VCaP (cell line): ENCODE measurements at regions not wholly inside any gene's neighbourhood (a gene's known extent, or its start where the extent isn't known, plus 50 kb on each side); places are given as distances from the start of the nearest gene placed in this dataset.

Experiments used
- H3K27ac ChIP-seq: fragments of 450-650 bp; 2 replicates; pipeline ENCODE4 v1.5.1; 2017
- CTCF ChIP-seq: fragments of 450-650 bp; conservative IDR thresholded peaks from 2 replicates; pipeline ENCODE4 v1.5.1; 2017; ENCODE audit warnings: mild to moderate bottlenecking, moderate library complexity

GRCh38 chr15:38859574-38859973 lies 295.0 kb upstream of the RASGRP1 start:
- TF ChIP-seq CTCF, result no peak
- H3K27ac ChIP-seq, result no peak overlapping the region

- no peak for TF ChIP-seq CTCF
- no peak overlapping the region for H3K27ac ChIP-seq
These were observed 295.6 kb upstream of the RASGRP1 start for GRCh38 chr15:38860253-38860652.

GRCh38 chr15:38860674-38861073 lies 296.1 kb upstream of the RASGRP1 start:
- TF ChIP-seq CTCF, result no peak
- H3K27ac ChIP-seq, result no peak overlapping the region

GRCh38 chr15:38861108-38861507 lies 296.5 kb upstream of the RASGRP1 start:
- no peak overlapping the region for H3K27ac ChIP-seq
- TF ChIP-seq CTCF, result no peak

- TF ChIP-seq CTCF, result no peak
- no peak overlapping the region for H3K27ac ChIP-seq
These were observed 297.5 kb upstream of the RASGRP1 start for GRCh38 chr15:38862099-38862498.

- TF ChIP-seq CTCF, result no peak
- H3K27ac ChIP-seq, result no peak overlapping the region
These were observed 298.8 kb upstream of the RASGRP1 start for GRCh38 chr15:38863381-38863780.

GRCh38 chr15:38864122-38864521 lies 299.5 kb upstream of the RASGRP1 start:
- TF ChIP-seq CTCF, result peak; percentile 17; the same call in 1 of the 2 replicates

More at GRCh38 chr15:38864122-38864521, 299.5 kb upstream of the RASGRP1 start:
- H3K27ac ChIP-seq, result no peak overlapping the region
